ENCODE measurements at regions not wholly inside any gene's neighbourhood (a gene's known extent, or its start where the extent isn't known, plus 50 kb on each side); places are given as distances from the start of the nearest gene placed in this dataset.

DNA sequence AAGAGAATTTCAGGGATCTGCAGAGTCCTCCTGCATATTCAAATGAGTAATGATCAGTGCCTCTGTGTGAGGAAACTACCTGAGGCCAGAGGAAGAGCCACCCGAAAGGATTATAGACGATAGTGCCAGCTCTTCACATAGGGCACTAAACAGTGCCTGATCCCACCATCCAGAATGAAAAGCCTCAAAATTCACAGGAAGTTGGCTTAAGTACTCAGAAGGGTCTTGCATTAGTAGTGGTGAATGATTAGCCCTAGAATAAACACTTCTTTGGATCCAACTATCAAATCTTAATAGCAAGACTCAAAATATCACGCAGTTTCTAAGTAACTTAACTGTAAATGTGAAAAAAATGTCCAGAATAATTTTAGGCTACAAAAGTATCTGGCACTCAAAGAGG is 324.4 kb downstream of the ZNF674 start:
- H3K4me2 ChIP-seq (ENCODE audit: insufficient read depth, low read length), result no peak overlapping the region
- DNase-seq, result no peak
- no peak overlapping the region for H3K27ac ChIP-seq (ENCODE audit: low read length)
- no peaks in the 10 kb centered on the region for H3K9me3 ChIP-seq (ENCODE audit: insufficient read depth, low read length, severe bottlenecking)
- H4K20me1 ChIP-seq (ENCODE audit: insufficient read depth, low read length), result no peaks in the 10 kb centered on the region
- H3K4me1 ChIP-seq (ENCODE audit: insufficient read depth, low read length), result no peaks in the 10 kb centered on the region
- no peak for ATAC-seq (ENCODE audit: insufficient read depth, low read depth)
- no peaks in the 10 kb centered on the region for H3K79me2 ChIP-seq (ENCODE audit: insufficient read depth, low read length)
- no peak overlapping the region for H2AFZ ChIP-seq (ENCODE audit: low read depth, low read length)
- no peaks in the 10 kb centered on the region for H3K27me3 ChIP-seq (ENCODE audit: insufficient read depth, low read length, poor library complexity)
- TF ChIP-seq EZH2 (IDR thresholded peaks at IDR 0.05; ENCODE audit: borderline replicate concordance, low read depth, low read length, severe bottlenecking), result no peak
- TF ChIP-seq, protein P1, sequence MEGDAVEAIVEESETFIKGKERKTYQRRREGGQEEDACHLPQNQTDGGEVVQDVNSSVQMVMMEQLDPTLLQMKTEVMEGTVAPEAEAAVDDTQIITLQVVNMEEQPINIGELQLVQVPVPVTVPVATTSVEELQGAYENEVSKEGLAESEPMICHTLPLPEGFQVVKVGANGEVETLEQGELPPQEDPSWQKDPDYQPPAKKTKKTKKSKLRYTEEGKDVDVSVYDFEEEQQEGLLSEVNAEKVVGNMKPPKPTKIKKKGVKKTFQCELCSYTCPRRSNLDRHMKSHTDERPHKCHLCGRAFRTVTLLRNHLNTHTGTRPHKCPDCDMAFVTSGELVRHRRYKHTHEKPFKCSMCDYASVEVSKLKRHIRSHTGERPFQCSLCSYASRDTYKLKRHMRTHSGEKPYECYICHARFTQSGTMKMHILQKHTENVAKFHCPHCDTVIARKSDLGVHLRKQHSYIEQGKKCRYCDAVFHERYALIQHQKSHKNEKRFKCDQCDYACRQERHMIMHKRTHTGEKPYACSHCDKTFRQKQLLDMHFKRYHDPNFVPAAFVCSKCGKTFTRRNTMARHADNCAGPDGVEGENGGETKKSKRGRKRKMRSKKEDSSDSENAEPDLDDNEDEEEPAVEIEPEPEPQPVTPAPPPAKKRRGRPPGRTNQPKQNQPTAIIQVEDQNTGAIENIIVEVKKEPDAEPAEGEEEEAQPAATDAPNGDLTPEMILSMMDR (IDR thresholded peaks at IDR 0.05; ENCODE audit: borderline replicate concordance, extremely low read depth, low read length, poor library complexity, severe bottlenecking), result no peak
- H3K4me3 ChIP-seq (ENCODE audit: low read depth in 1 of 2, low read length in 2 of 2), result no peak overlapping the region
- H3K9ac ChIP-seq (ENCODE audit: low read depth, low read length), result no peak overlapping the region
- no peaks in the 10 kb centered on the region for H3K36me3 ChIP-seq (ENCODE audit: insufficient read depth, low read length)

DNA sequence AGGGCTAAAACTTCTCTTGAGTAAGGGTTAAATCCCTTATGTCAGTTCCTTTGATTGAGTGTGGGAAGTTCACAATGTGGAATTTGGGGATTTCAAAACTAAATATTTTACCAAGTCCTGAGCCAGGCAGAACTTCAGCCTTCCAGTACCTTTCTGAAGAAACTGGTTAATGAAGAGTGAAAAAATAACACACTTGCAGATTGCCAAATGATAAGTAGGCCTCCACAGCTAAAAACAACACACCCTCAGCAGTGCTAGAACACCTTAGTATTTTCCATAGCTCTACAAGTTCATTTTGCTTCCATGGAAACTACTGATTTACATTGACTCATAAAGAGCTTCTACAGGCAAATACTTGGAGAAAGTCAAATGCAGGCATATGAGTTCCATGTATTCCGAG is 326.8 kb downstream of the ZNF674 start:
- H3K4me3 ChIP-seq (ENCODE audit: low read depth in 1 of 2, low read length in 2 of 2), result no peak overlapping the region
- no peak overlapping the region for H3K27ac ChIP-seq (ENCODE audit: low read length)
- H3K79me2 ChIP-seq (ENCODE audit: insufficient read depth, low read length), result no peaks in the 10 kb centered on the region
- no peaks in the 10 kb centered on the region for H4K20me1 ChIP-seq (ENCODE audit: insufficient read depth, low read length)
- H3K27me3 ChIP-seq (ENCODE audit: insufficient read depth, low read length, poor library complexity), result no peaks in the 10 kb centered on the region
- H3K9me3 ChIP-seq (ENCODE audit: insufficient read depth, low read length, severe bottlenecking), result no peaks in the 10 kb centered on the region
- no peak for ATAC-seq (ENCODE audit: insufficient read depth, low read depth)
- no peak overlapping the region for H3K4me2 ChIP-seq (ENCODE audit: insufficient read depth, low read length)
- H3K36me3 ChIP-seq (ENCODE audit: insufficient read depth, low read length), result no peaks in the 10 kb centered on the region
- TF ChIP-seq, protein P1 (IDR thresholded peaks at IDR 0.05; ENCODE audit: borderline replicate concordance, extremely low read depth, low read length, poor library complexity, severe bottlenecking), result no peak
- TF ChIP-seq EZH2 (IDR thresholded peaks at IDR 0.05; ENCODE audit: borderline replicate concordance, low read depth, low read length, severe bottlenecking), result no peak
- H3K4me1 ChIP-seq (ENCODE audit: insufficient read depth, low read length), result no peaks in the 10 kb centered on the region
- H3K9ac ChIP-seq (ENCODE audit: low read depth, low read length), result no peak overlapping the region
- no peak overlapping the region for H2AFZ ChIP-seq (ENCODE audit: low read depth, low read length)
- no peak for DNase-seq

DNA sequence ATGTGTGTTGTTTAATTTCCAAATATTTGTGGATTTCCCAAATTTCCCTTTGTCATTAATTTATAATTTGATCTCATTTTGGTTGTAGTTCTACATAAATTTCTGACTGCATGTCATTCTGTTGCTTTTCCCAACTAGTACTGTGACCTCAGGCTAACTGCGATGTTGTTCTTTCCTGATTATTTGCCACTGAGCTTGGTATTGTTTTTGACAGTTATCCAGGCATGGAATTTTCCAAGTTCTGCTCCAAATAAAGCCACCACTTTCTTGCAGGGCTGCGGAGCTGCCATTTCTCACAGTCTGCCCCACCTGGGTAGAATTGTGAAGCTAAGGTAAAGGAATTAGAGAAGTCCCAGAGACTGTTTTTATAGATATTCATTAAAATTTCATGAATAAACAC is 328.8 kb downstream of the ZNF674 start:
- Histone ChIP-seq H2AFZ (ENCODE audit: low read depth, low read length) (no peak overlapping the region), H4K20me1 (ENCODE audit: insufficient read depth, low read length) (no peaks in the 10 kb centered on the region), H3K4me3 (ENCODE audit: low read depth in 1 of 2, low read length in 2 of 2) (no peak overlapping the region), H3K27ac (ENCODE audit: low read length) (no peak overlapping the region), H3K79me2 (ENCODE audit: insufficient read depth, low read length) (no peaks in the 10 kb centered on the region), H3K36me3 (ENCODE audit: insufficient read depth, low read length) (no peaks in the 10 kb centered on the region), H3K4me2 (ENCODE audit: insufficient read depth, low read length) (no peak overlapping the region), H3K27me3 (ENCODE audit: insufficient read depth, low read length, poor library complexity) (no peaks in the 10 kb centered on the region), H3K9ac (ENCODE audit: low read depth, low read length) (no peak overlapping the region), H3K4me1 (ENCODE audit: insufficient read depth, low read length) (no peaks in the 10 kb centered on the region), H3K9me3 (ENCODE audit: insufficient read depth, low read length, severe bottlenecking) (no peaks in the 10 kb centered on the region)
- TF ChIP-seq, protein P1 (IDR thresholded peaks at IDR 0.05; ENCODE audit: borderline replicate concordance, extremely low read depth, low read length, poor library complexity, severe bottlenecking), result no peak
- no peak for TF ChIP-seq EZH2 (IDR thresholded peaks at IDR 0.05; ENCODE audit: borderline replicate concordance, low read depth, low read length, severe bottlenecking)
- ATAC-seq (ENCODE audit: insufficient read depth, low read depth) (no peak), DNase-seq (no peak)

DNA sequence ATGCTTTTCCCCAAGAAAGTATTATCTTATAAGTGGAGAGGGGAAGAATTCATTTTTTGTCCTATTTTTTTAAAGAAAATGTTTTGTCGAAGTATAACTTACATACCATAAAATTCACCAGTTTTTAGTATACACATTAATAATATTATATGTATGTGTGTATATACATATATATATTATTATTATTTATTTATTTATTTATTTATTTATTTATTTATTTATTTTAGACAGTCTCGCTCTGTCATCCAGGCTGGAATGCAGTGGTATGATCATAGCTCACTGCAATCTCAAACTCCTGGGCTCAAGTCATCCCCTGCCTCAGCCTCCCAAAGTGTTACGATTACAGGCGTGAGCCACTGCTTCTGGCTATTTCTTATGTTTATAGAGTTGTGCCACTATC is 334.1 kb downstream of the ZNF674 start:
- no peak overlapping the region for H3K4me2 ChIP-seq (ENCODE audit: insufficient read depth, low read length)
- H4K20me1 ChIP-seq (ENCODE audit: insufficient read depth, low read length), result no peaks in the 10 kb centered on the region
- no peak overlapping the region for H3K9ac ChIP-seq (ENCODE audit: low read depth, low read length)
- H2AFZ ChIP-seq (ENCODE audit: low read depth, low read length), result no peak overlapping the region
- no peaks in the 10 kb centered on the region for H3K36me3 ChIP-seq (ENCODE audit: insufficient read depth, low read length)
- DNase-seq (no peak), ATAC-seq (ENCODE audit: insufficient read depth, low read depth) (no peak)
- no peak overlapping the region for H3K4me3 ChIP-seq (ENCODE audit: low read depth in 1 of 2, low read length in 2 of 2)
- no peaks in the 10 kb centered on the region for H3K27me3 ChIP-seq (ENCODE audit: insufficient read depth, low read length, poor library complexity)
- H3K27ac ChIP-seq (ENCODE audit: low read length), result no peak overlapping the region
- H3K79me2 ChIP-seq (ENCODE audit: insufficient read depth, low read length), result no peaks in the 10 kb centered on the region
- H3K4me1 ChIP-seq (ENCODE audit: insufficient read depth, low read length), result peaks cover 28% of the 10 kb centered on the region
- no peaks in the 10 kb centered on the region for H3K9me3 ChIP-seq (ENCODE audit: insufficient read depth, low read length, severe bottlenecking)
- no peak for TF ChIP-seq EZH2 (IDR thresholded peaks at IDR 0.05; ENCODE audit: borderline replicate concordance, low read depth, low read length, severe bottlenecking)
- TF ChIP-seq, protein P1 (IDR thresholded peaks at IDR 0.05; ENCODE audit: borderline replicate concordance, extremely low read depth, low read length, poor library complexity, severe bottlenecking), result no peak
